H9 (cell line): ENCODE measurements at regions not wholly inside any gene's neighbourhood (a gene's known extent, or its start where the extent isn't known, plus 50 kb on each side); places are given as distances from the start of the nearest gene placed in this dataset.

Source experiments
- DNase-seq: peaks from one replicate; pipeline ENCODE4 v3.0.0-alpha.2; 2017
- H2AFZ ChIP-seq: one replicate; pipeline ENCODE4 v1.6.1; 2013; ENCODE audit warnings: mild to moderate bottlenecking, low read length, control low read depth, moderate library complexity
- H2AK5ac ChIP-seq: 2 replicates; pipeline ENCODE4 v1.6.1; 2013; ENCODE audit warnings: low read length, control low read depth, mixed read lengths; ENCODE audit not compliant: insufficient read length
- H2BK120ac ChIP-seq: one replicate; pipeline ENCODE4 v1.6.1; 2013; ENCODE audit warnings: low read depth, mild to moderate bottlenecking, low read length, control low read depth, inconsistent platforms; ENCODE audit not compliant: poor library complexity, severe bottlenecking
- H2BK12ac ChIP-seq: 2 replicates; pipeline ENCODE4 v1.6.1; 2013; ENCODE audit warnings: low read length, control low read depth, mixed read lengths, low read depth; ENCODE audit not compliant: insufficient read length
- H2BK15ac ChIP-seq: 2 replicates; pipeline ENCODE4 v1.6.1; 2013; ENCODE audit warnings: low read depth, low read length, control low read depth
- H2BK20ac ChIP-seq: one replicate; pipeline ENCODE4 v1.6.1; 2013; ENCODE audit warnings: low read depth, mild to moderate bottlenecking, low read length, control low read depth, inconsistent platforms; ENCODE audit not compliant: poor library complexity, severe bottlenecking
- H2BK5ac ChIP-seq: 2 replicates; pipeline ENCODE4 v1.6.1; 2013; ENCODE audit warnings: low read length, control low read depth, mixed read lengths; ENCODE audit not compliant: insufficient read length
- H3K14ac ChIP-seq: 2 replicates; pipeline ENCODE4 v1.6.1; 2013; ENCODE audit warnings: low read length, control low read depth; ENCODE audit not compliant: insufficient read depth
- H3K18ac ChIP-seq: 2 replicates; pipeline ENCODE4 v1.6.1; 2013; ENCODE audit warnings: low read depth, mild to moderate bottlenecking, mixed read lengths, low read length, control low read depth; ENCODE audit not compliant: insufficient read length
- H3K23ac ChIP-seq: 2 replicates; pipeline ENCODE4 v1.6.1; 2013; ENCODE audit warnings: low read length, control low read depth, mixed read lengths, low read depth; ENCODE audit not compliant: insufficient read length
- H3K23me2 ChIP-seq: 2 replicates; pipeline ENCODE4 v1.6.1; 2013; ENCODE audit warnings: low read depth, mild to moderate bottlenecking, mixed read lengths, low read length, control low read depth; ENCODE audit not compliant: insufficient read length, poor library complexity, severe bottlenecking
- H3K27ac ChIP-seq: 2 replicates; pipeline ENCODE4 v1.5.1; 2013; ENCODE audit warnings: low read length, control low read depth, mixed read lengths, low read depth; ENCODE audit not compliant: insufficient read length
- H3K27me3 ChIP-seq: 2 replicates; pipeline ENCODE4 v1.6.1; 2013; ENCODE audit warnings: low read length, control low read depth, inconsistent platforms; ENCODE audit not compliant: insufficient read depth
- H3K4ac ChIP-seq: 2 replicates; pipeline ENCODE4 v1.6.1; 2013; ENCODE audit warnings: low read depth, mild to moderate bottlenecking, control low read depth, inconsistent platforms, low read length, moderate library complexity
- H3K4me1 ChIP-seq: 2 replicates; pipeline ENCODE4 v1.6.1; 2013; ENCODE audit warnings: low read length, control low read depth, inconsistent platforms; ENCODE audit not compliant: insufficient read depth
- H3K4me2 ChIP-seq: 2 replicates; pipeline ENCODE4 v1.6.1; 2013; ENCODE audit warnings: low read length, control low read depth, mixed read lengths; ENCODE audit not compliant: insufficient read length, insufficient read depth
- H3K56ac ChIP-seq: 2 replicates; pipeline ENCODE4 v1.6.1; 2013; ENCODE audit warnings: low read depth, mild to moderate bottlenecking, mixed read lengths, low read length, control low read depth; ENCODE audit not compliant: insufficient read length
- H3K79me1 ChIP-seq: 2 replicates; pipeline ENCODE4 v1.6.1; 2013; ENCODE audit warnings: low read depth, mild to moderate bottlenecking, moderate library complexity, low read length, control low read depth, inconsistent platforms; ENCODE audit not compliant: insufficient read depth, poor library complexity, severe bottlenecking
- H3K79me2 ChIP-seq: 2 replicates; pipeline ENCODE4 v1.6.1; 2013; ENCODE audit warnings: low read length, control low read depth, inconsistent platforms; ENCODE audit not compliant: insufficient read depth
- H3K9ac ChIP-seq: 2 replicates; pipeline ENCODE4 v1.6.1; 2013; ENCODE audit warnings: low read length, control low read depth, mixed read lengths; ENCODE audit not compliant: insufficient read length; ENCODE audit errors: extremely low read depth
- H3K9me3 ChIP-seq: one replicate; pipeline ENCODE4 v1.6.1; 2013; ENCODE audit warnings: low read depth, low read length, inconsistent platforms; ENCODE audit not compliant: control insufficient read depth
- H3T11ph ChIP-seq: one replicate; pipeline ENCODE4 v1.6.1; 2013; ENCODE audit warnings: mild to moderate bottlenecking, low read length, control low read depth, inconsistent platforms
- H4K20me1 ChIP-seq: one replicate; pipeline ENCODE4 v1.6.1; 2013; ENCODE audit not compliant: control insufficient read depth, insufficient read length, insufficient read depth
- H4K5ac ChIP-seq: 2 replicates; pipeline ENCODE4 v1.6.1; 2013; ENCODE audit warnings: low read depth, mild to moderate bottlenecking, mixed read lengths, low read length, control low read depth; ENCODE audit not compliant: insufficient read length
- H4K8ac ChIP-seq: replicated peaks from 2 replicates; pipeline ENCODE4 v1.6.1; 2013; ENCODE audit warnings: low read length, control low read depth, mixed read lengths, low read depth; ENCODE audit not compliant: insufficient read length
- H4K91ac ChIP-seq: 2 replicates; pipeline ENCODE4 v1.6.1; 2013; ENCODE audit warnings: low read depth, mild to moderate bottlenecking, moderate library complexity, mixed read lengths, low read length, control low read depth; ENCODE audit not compliant: insufficient read length
- H3K27ac Mint-ChIP-seq, 3 experiments: 2 replicates in 2 of 3; 3 replicates in 1 of 3; pipeline ENCODE4 v1.8.0; 2020 to 2021; ENCODE audit warnings: mixed read lengths in 3 of 3, mild to moderate bottlenecking in 1 of 3, moderate library complexity in 1 of 3
- H3K27me3 Mint-ChIP-seq: 2 replicates; pipeline ENCODE4 v1.8.0; 2021; ENCODE audit warnings: low read depth, mild to moderate bottlenecking, moderate library complexity, mixed read lengths
- H3K36me3 Mint-ChIP-seq, 3 experiments: 2 replicates in 2 of 3; 3 replicates in 1 of 3; pipeline ENCODE4 v1.8.0; 2020 to 2021; ENCODE audit warnings: low read depth in 3 of 3, mixed read lengths in 3 of 3; ENCODE audit not compliant: insufficient read depth in 1 of 3
- H3K4me1 Mint-ChIP-seq, 2 experiments: 2 replicates each; pipeline ENCODE4 v1.8.0; 2020; ENCODE audit warnings: mixed read lengths in 2 of 2
- H3K4me3 Mint-ChIP-seq, 2 experiments: 2 replicates in 1 of 2; 3 replicates in 1 of 2; pipeline ENCODE4 v1.8.0; 2020 to 2021; ENCODE audit warnings: mild to moderate bottlenecking in 2 of 2, mixed read lengths in 2 of 2, moderate library complexity in 1 of 2
- H3K9me3 Mint-ChIP-seq, 2 experiments: 2 replicates in 1 of 2; 3 replicates in 1 of 2; pipeline ENCODE4 v1.8.0; 2020; ENCODE audit warnings: mild to moderate bottlenecking in 2 of 2, mixed read lengths in 2 of 2, moderate library complexity in 1 of 2
- CTCF ChIP-seq: fragments of 200-600 bp; sonication (generic); conservative IDR thresholded peaks from 3 replicates; pipeline ENCODE4 v1.8.0; 2021; ENCODE audit warnings: antibody characterized with exemption, mild to moderate bottlenecking
- WGBS: extraction: QIAGEN DNeasy Blood & Tissue Kit; methylation state at CpG from one replicate; pipeline ENCODE4 v1.1.7; 2013; ENCODE audit warnings: missing lambda C conversion rate, low lambda C conversion rate, mixed read lengths; ENCODE audit not compliant: insufficient read length; ENCODE audit errors: extremely low coverage; 5-methylcytosine and 5-hydroxymethylcytosine counted together

GRCh38 chrX:874061-874460 lies 243.5 kb downstream of the SHOX start:
- H4K20me1 ChIP-seq = no peaks in the 10 kb centered on the region
- no peak overlapping the region for H2BK20ac ChIP-seq
- H3K27me3 ChIP-seq = no peaks in the 10 kb centered on the region
- no peaks in the 10 kb centered on the region for H3K9me3 ChIP-seq
- no peak overlapping the region for H3K9ac ChIP-seq
- H4K5ac ChIP-seq = no peak overlapping the region
- H2BK5ac ChIP-seq = no peak overlapping the region
- H2BK15ac ChIP-seq = no peak overlapping the region
- Mint-ChIP-seq H3K9me3 (peaks cover 0 to 10% of the 10 kb centered on the region in 2 experiments; a peak in 3 of 5 replicates), H3K36me3 (peaks cover 0 to 5% (median 0%) of the 10 kb centered on the region in 3 experiments; a peak in 2 of 7 replicates), H3K4me3 (no peak overlapping the region), H3K27ac (no peak overlapping the region), H3K4me1 (peaks cover 0 to 7% of the 10 kb centered on the region in 2 experiments; a peak in 1 of 4 replicates), H3K27me3 (peaks cover 6% of the 10 kb centered on the region; the same call in 1 of the 2 replicates)
- no peaks in the 10 kb centered on the region for H3K23me2 ChIP-seq
- no peak overlapping the region for H4K91ac ChIP-seq
- H3K18ac ChIP-seq = no peak overlapping the region
- H3K4me2 ChIP-seq = no peak overlapping the region
- no peak overlapping the region for H2BK12ac ChIP-seq
- no peak overlapping the region for H3K4ac ChIP-seq
- H2BK120ac ChIP-seq = no peak overlapping the region
- H3T11ph ChIP-seq = no peak overlapping the region
- H3K56ac ChIP-seq = no peak overlapping the region
- H3K14ac ChIP-seq = no peak overlapping the region
- WGBS = no CpG with 5 or more reads among the region's 15 CpGs
- no peak overlapping the region for H3K27ac ChIP-seq
- no peak overlapping the region for H3K23ac ChIP-seq
- H3K79me1 ChIP-seq = no peaks in the 10 kb centered on the region
- H2AK5ac ChIP-seq = no peak overlapping the region
- no peak overlapping the region for H2AFZ ChIP-seq
- no peaks in the 10 kb centered on the region for H3K4me1 ChIP-seq
- peaks cover 2% of the 10 kb centered on the region; the same call in 1 of the 2 replicates for H3K79me2 ChIP-seq
- no peak for TF ChIP-seq CTCF
- DNase-seq = no peak
- H4K8ac ChIP-seq = no peak overlapping the region
